GM23248 (cell line): ENCODE measurements at regions not wholly inside any gene's neighbourhood (a gene's known extent, or its start where the extent isn't known, plus 50 kb on each side); places are given as distances from the start of the nearest gene placed in this dataset.

Source experiments
- EZH2 ChIP-seq: fragments of 200-600 bp; sonication (generic); IDR thresholded peaks from 2 replicates; pipeline ENCODE4 v1.6.1; 2018; ENCODE audit warnings: antibody characterized with exemption, mild to moderate bottlenecking; ENCODE audit not compliant: insufficient read depth, poor library complexity, severe bottlenecking
- EZH2phosphoT487 ChIP-seq: fragments of 200-600 bp; sonication (generic); IDR thresholded peaks from 2 replicates; pipeline ENCODE4 v1.6.1; 2018; ENCODE audit warnings: antibody characterized with exemption, moderate library complexity, mild to moderate bottlenecking, low read depth; ENCODE audit not compliant: insufficient read depth

DNA sequence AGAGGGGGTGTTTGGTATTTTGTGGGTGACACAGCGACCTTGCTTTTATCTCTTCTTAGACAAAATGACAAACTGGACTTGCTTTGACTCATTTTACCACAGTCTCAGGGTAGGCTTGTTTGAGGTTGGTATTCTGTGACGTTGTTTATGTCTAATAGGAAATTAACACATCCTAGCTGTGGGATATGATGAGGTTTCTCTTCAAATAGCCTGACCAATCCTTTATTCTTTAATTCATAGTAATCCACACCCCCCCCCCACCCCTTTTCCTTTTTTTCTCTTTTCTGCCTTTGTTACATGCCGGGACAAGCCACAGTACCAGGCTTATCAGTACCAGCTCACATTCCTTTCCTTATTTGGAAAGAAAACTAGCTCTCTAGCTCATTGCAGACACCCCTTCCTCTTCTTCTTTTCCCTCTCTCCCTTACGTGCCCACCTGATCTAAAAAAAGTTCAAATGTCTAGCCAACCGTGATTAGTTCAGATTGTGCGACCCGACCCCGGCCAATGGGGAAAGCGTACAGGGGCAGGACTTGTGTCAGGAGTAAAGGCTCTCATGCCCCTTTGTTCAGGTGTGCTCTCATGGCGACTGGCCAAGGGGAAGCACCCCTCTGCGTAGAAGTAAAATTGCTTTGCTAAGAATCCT, 52.2 kb upstream of the PTPRM start:
- TF ChIP-seq EZH2 = no peak
- TF ChIP-seq EZH2phosphoT487 = no peak
